Activated CD4-positive, alpha-beta T cell treated with anti-CD3 and anti-CD28 coated beads, Interleukin-2, amount 50 U/mL, for 16 hours (primary cell): ENCODE measurements at regions not wholly inside any gene's neighbourhood (a gene's known extent, or its start where the extent isn't known, plus 50 kb on each side); places are given as distances from the start of the nearest gene placed in this dataset.
A peak's percentile ranks its signal among the peaks of the same experiment; 100 is the strongest.
"Not testable (repeated sequence)": the region's sequence is repeated elsewhere in the genome, so short reads cannot be mapped to it uniquely, and the experiment has no call there.

Experiments
- DNase-seq: peaks from one replicate; pipeline ENCODE4 v3.0.0-alpha.2; 2020

GRCh38 chr6:80862756-80863155, 756.3 kb downstream of the BCKDHB start:
- no peak for DNase-seq

- no peak for DNase-seq
Measured at GRCh38 chr6:80860107-80860506, 753.6 kb downstream of the BCKDHB start.

GRCh38 chr6:80847973-80848372, 741.5 kb downstream of the BCKDHB start:
- DNase-seq = not testable (repeated sequence)

- no peak for DNase-seq
Measured at GRCh38 chr6:80832337-80832736, 725.9 kb downstream of the BCKDHB start.

- no peak for DNase-seq
Measured at GRCh38 chr6:80793411-80793810, 686.9 kb downstream of the BCKDHB start.

- no peak for DNase-seq
Measured at GRCh38 chr6:80792151-80792550, 685.7 kb downstream of the BCKDHB start.

- DNase-seq = no peak
Measured at GRCh38 chr6:80789912-80790570, 683.6 kb downstream of the BCKDHB start.

GRCh38 chr6:80783271-80783670, 676.8 kb downstream of the BCKDHB start:
- not testable (repeated sequence) for DNase-seq

GRCh38 chr6:80771941-80772340, 665.5 kb downstream of the BCKDHB start:
- no peak for DNase-seq

GRCh38 chr6:80769106-80769505, 662.6 kb downstream of the BCKDHB start:
- DNase-seq = no peak

- DNase-seq = no peak
Measured at GRCh38 chr6:80767808-80768207, 661.3 kb downstream of the BCKDHB start.

- no peak for DNase-seq
Measured at GRCh38 chr6:80744213-80744612, 637.7 kb downstream of the BCKDHB start.

- peak; percentile 3 for DNase-seq
Measured at GRCh38 chr6:80742481-80742880, 636.0 kb downstream of the BCKDHB start.

- no peak for DNase-seq
Measured at GRCh38 chr6:80733641-80734040, 627.2 kb downstream of the BCKDHB start.

- DNase-seq = no peak
Measured at GRCh38 chr6:80728830-80729229, 622.4 kb downstream of the BCKDHB start.

GRCh38 chr6:80728101-80728750, 621.8 kb downstream of the BCKDHB start:
- no peak for DNase-seq

- DNase-seq = no peak
Measured at GRCh38 chr6:80725156-80725930, 618.9 kb downstream of the BCKDHB start.

GRCh38 chr6:80720824-80721223, 614.4 kb downstream of the BCKDHB start:
- no peak for DNase-seq

- no peak for DNase-seq
Measured at GRCh38 chr6:80714513-80714912, 608.0 kb downstream of the BCKDHB start.

GRCh38 chr6:80698459-80698858, 592.0 kb downstream of the BCKDHB start:
- no peak for DNase-seq

GRCh38 chr6:80696268-80696667, 589.8 kb downstream of the BCKDHB start:
- DNase-seq = no peak

GRCh38 chr6:80690551-80691131, 584.2 kb downstream of the BCKDHB start:
- no peak for DNase-seq

GRCh38 chr6:80689716-80690395, 583.4 kb downstream of the BCKDHB start:
- DNase-seq = no peak
